GM12878 (cell line): ENCODE measurements at regions not wholly inside any gene's neighbourhood (a gene's known extent, or its start where the extent isn't known, plus 50 kb on each side); places are given as distances from the start of the nearest gene placed in this dataset.

Experiments used
- ATAC-seq: fragments of 200-7000 bp; cut with Tn5 transposase; 3 replicates; pipeline ENCODE4 v1.9.1; 2020; ENCODE audit warnings: mild to moderate bottlenecking, moderate library complexity
- BruUV-seq: library from RNA; stranded (reverse); fragments of 400-500 nt; replicated peaks from 2 replicates; lab custom pipeline; 2021; lab: Mats Ljungman, UMichigan
- CTCF ChIA-PET: fragments of 300-600 bp; sonication (Branson Sonifier 250); formaldehyde crosslinking; extraction: SDS; loops from one replicate; lab custom pipeline; 2021; ENCODE audit warnings: inconsistent platforms; lab: Yijun Ruan, JAX
- POLR2A ChIA-PET: fragments of 350-600 bp; formaldehyde crosslinking; extraction: SDS; loops from one replicate; lab custom pipeline; 2021; ENCODE audit warnings: inconsistent platforms; lab: Charles Lee
- RAD21 ChIA-PET: fragments of 300-600 bp; sonication (Branson Sonifier 250); formaldehyde crosslinking; loops from one replicate; lab custom pipeline; 2023; ENCODE audit warnings: antibody characterized with exemption; ENCODE audit not compliant: unreplicated experiment; lab: Charles Lee
- SMC1A ChIA-PET: fragments of 300-600 bp; sonication (Branson Sonifier 250); formaldehyde crosslinking; loops from one replicate; lab custom pipeline; 2023; ENCODE audit not compliant: unreplicated experiment, uncharacterized antibody; lab: Charles Lee
- DNase-seq: peaks from one replicate; pipeline ENCODE4 v3.0.0-alpha.2; 2011; ENCODE audit warnings: low read depth, low spot score
- FAIRE-seq: peaks from 3 replicates; lab custom pipeline; 2011; peaks lifted over from hg19 to GRCh38; lab: Jason Lieb, UNC
- H2AFZ ChIP-seq: 2 replicates; pipeline ENCODE4 v1.6.0; 2011; ENCODE audit warnings: low read depth, low read length, control low read depth; ENCODE audit not compliant: control insufficient read depth
- H3K27ac ChIP-seq: 2 replicates; pipeline ENCODE4 v1.5.1; 2011; ENCODE audit warnings: control low read depth; ENCODE audit not compliant: control insufficient read depth, insufficient read depth
- H3K27me3 ChIP-seq, 2 experiments: replicated peaks in 1 of 2; 2 replicates each; pipeline versions ENCODE4 v1.6.0 to v1.6.1; 2011; ENCODE audit warnings: low read length in 1 of 2; ENCODE audit not compliant: control insufficient read depth in 2 of 2, insufficient read depth in 2 of 2
- H3K36me3 ChIP-seq, 2 experiments: 2 replicates each; pipeline ENCODE4 v1.5.1; 2011; ENCODE audit warnings: low read length in 1 of 2; ENCODE audit not compliant: control insufficient read depth in 2 of 2, insufficient read depth in 2 of 2
- H3K4me1 ChIP-seq: 2 replicates; pipeline ENCODE4 v1.6.1; 2011; ENCODE audit warnings: mild to moderate bottlenecking, low read length, moderate library complexity, mixed read lengths; ENCODE audit not compliant: control insufficient read depth, insufficient read depth
- H3K4me2 ChIP-seq: 2 replicates; pipeline ENCODE4 v1.6.0; 2011; ENCODE audit warnings: control low read depth; ENCODE audit not compliant: control insufficient read depth, insufficient read depth
- H3K4me3 ChIP-seq: fragments of 200-600 bp; sonication (generic); 2 replicates; pipeline ENCODE4 v1.5.1; 2016
- H3K79me2 ChIP-seq: 2 replicates; pipeline ENCODE4 v1.6.0; 2011; ENCODE audit warnings: low read length; ENCODE audit not compliant: control insufficient read depth, insufficient read depth
- H3K9ac ChIP-seq: 2 replicates; pipeline ENCODE4 v1.8.0; 2011; ENCODE audit warnings: low read length, control low read depth, mixed read lengths; ENCODE audit not compliant: control insufficient read depth, insufficient read depth
- H3K9me3 ChIP-seq: replicated peaks from 3 replicates; pipeline ENCODE4 v1.5.1; 2011; ENCODE audit warnings: mild to moderate bottlenecking, low read length; ENCODE audit not compliant: control insufficient read depth, insufficient read depth
- H4K20me1 ChIP-seq: 2 replicates; pipeline ENCODE4 v1.6.0; 2011; ENCODE audit not compliant: control insufficient read depth, insufficient read depth
- CUX1 ChIP-seq: IDR thresholded peaks from 2 replicates; pipeline ENCODE4 v1.6.1; 2012; ENCODE audit warnings: improper control_type of control experiment, low read depth, low read length; ENCODE audit not compliant: insufficient replicate concordance
- ESRRA ChIP-seq: IDR thresholded peaks from 2 replicates; pipeline ENCODE4 v1.6.1; 2012; ENCODE audit warnings: mild to moderate bottlenecking, low read length, improper control_type of control experiment
- IRF4 ChIP-seq: IDR thresholded peaks from 2 replicates; pipeline ENCODE4 v1.6.1; 2011; ENCODE audit warnings: low read depth, low read length
- MEF2A ChIP-seq: IDR thresholded peaks from 2 replicates; pipeline ENCODE4 v1.6.1; 2011; ENCODE audit warnings: low read depth, mild to moderate bottlenecking, low read length, moderate library complexity; ENCODE audit not compliant: insufficient read depth
- SUPT20H ChIP-seq: IDR thresholded peaks from 2 replicates; pipeline ENCODE4 v1.6.1; 2011; ENCODE audit warnings: low read depth, mild to moderate bottlenecking, low read length, moderate library complexity, borderline replicate concordance; ENCODE audit not compliant: control insufficient read depth
- TAF1 ChIP-seq: IDR thresholded peaks from 2 replicates; pipeline ENCODE4 v1.6.1; 2011; ENCODE audit warnings: mild to moderate bottlenecking, low read depth, low read length, borderline replicate concordance
- TCF7 ChIP-seq: IDR thresholded peaks from 2 replicates; pipeline ENCODE4 v1.6.1; 2014; ENCODE audit warnings: antibody characterized with exemption, borderline replicate concordance
- ZBTB4 ChIP-seq: fragments of 450-650 bp; formaldehyde crosslinking; IDR thresholded peaks from 2 replicates; pipeline ENCODE4 v1.4.0; 2022; ENCODE audit warnings: mild to moderate bottlenecking, moderate library complexity
- ZNF24 ChIP-seq: fragments of 450-650 bp; IDR thresholded peaks from 2 replicates; pipeline ENCODE4 v1.6.1; 2017; ENCODE audit warnings: antibody characterized with exemption, mild to moderate bottlenecking
- ZSCAN29 ChIP-seq: fragments of 450-650 bp; IDR thresholded peaks from 2 replicates; pipeline ENCODE4 v1.6.1; 2017; ENCODE audit warnings: mild to moderate bottlenecking, moderate library complexity
- whole genome bisulfite sequencing: methylation state at CpG from one replicate; pipeline ENCODE4 v1.1.6; 2016; ENCODE audit warnings: low lambda C conversion rate; ENCODE audit not compliant: insufficient replicate concordance, insufficient coverage; ENCODE audit errors: missing lambda C conversion rate; 5-methylcytosine and 5-hydroxymethylcytosine counted together
- in situ Hi-C: fragments of 300-500 bp; cut with MboI; formaldehyde crosslinking; loops from 9 replicates; pipeline ENCODE4 v1.14.3; 2018; ENCODE audit warnings: mixed read lengths
- intact Hi-C: fragments of 100-400 bp; cut with micrococcal nuclease; formaldehyde crosslinking; loops from one replicate; pipeline ENCODE4 v1.14.2; 2022; ENCODE audit not compliant: unreplicated experiment
- TF ChIP-seq, protein P1 (sequence below): fragments of 450-650 bp; conservative IDR thresholded peaks from 2 replicates; pipeline ENCODE4 v1.6.1; 2017; ENCODE audit warnings: mild to moderate bottlenecking, moderate library complexity

GRCh38 chr5:54795284-54795683, 190.1 kb downstream of the ESM1 start (continued):
- TF ChIP-seq TAF1 (no peak), TCF7 (no peak), ZSCAN29 (no peak)
- TF ChIP-seq, protein P1, sequence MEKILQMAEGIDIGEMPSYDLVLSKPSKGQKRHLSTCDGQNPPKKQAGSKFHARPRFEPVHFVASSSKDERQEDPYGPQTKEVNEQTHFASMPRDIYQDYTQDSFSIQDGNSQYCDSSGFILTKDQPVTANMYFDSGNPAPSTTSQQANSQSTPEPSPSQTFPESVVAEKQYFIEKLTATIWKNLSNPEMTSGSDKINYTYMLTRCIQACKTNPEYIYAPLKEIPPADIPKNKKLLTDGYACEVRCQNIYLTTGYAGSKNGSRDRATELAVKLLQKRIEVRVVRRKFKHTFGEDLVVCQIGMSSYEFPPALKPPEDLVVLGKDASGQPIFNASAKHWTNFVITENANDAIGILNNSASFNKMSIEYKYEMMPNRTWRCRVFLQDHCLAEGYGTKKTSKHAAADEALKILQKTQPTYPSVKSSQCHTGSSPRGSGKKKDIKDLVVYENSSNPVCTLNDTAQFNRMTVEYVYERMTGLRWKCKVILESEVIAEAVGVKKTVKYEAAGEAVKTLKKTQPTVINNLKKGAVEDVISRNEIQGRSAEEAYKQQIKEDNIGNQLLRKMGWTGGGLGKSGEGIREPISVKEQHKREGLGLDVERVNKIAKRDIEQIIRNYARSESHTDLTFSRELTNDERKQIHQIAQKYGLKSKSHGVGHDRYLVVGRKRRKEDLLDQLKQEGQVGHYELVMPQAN: no peak

GRCh38 chr5:54794135-54794975, 191.0 kb downstream of the ESM1 start:
- ATAC-seq: no peak
- DNase-seq: no peak
- CTCF ChIA-PET: no interaction called here
- SMC1A ChIA-PET: no interaction called here
- in situ Hi-C loops (no loop called here), intact Hi-C loops (no loop called here)
- Histone ChIP-seq H4K20me1 (no peaks in the 10 kb centered on the region), H3K27ac (no peak overlapping the region), H3K36me3 (no peaks in the 10 kb centered on the region), H3K4me2 (no peak overlapping the region), H3K4me3 (no peak overlapping the region), H3K27me3 (no peaks in the 10 kb centered on the region; a peak in 1 of 4 replicates), H3K4me1 (no peaks in the 10 kb centered on the region), H3K9ac (no peak overlapping the region), H3K79me2 (no peaks in the 10 kb centered on the region), H2AFZ (no peak overlapping the region), H3K9me3 (no peaks in the 10 kb centered on the region; the same call in 2 of the 3 replicates)
- FAIRE-seq: no peak
- RAD21 ChIA-PET: no interaction called here
- 36% methylated on average over 7 of the region's 7 CpGs for WGBS
- BruUV-seq: no TSS peak
- POLR2A ChIA-PET: no interaction called here
- TF ChIP-seq CUX1 (no peak), IRF4 (no peak), MEF2A (no peak), TCF7 (no peak), ESRRA (no peak), ZBTB4 (CRISPR knock-in tag) (no peak), SUPT20H (no peak), ZNF24 (no peak)
